ENCODE measurements at regions not wholly inside any gene's neighbourhood (a gene's known extent, or its start where the extent isn't known, plus 50 kb on each side); places are given as distances from the start of the nearest gene placed in this dataset.
A peak's percentile ranks its signal among the peaks of the same experiment; 100 is the strongest.

DNA sequence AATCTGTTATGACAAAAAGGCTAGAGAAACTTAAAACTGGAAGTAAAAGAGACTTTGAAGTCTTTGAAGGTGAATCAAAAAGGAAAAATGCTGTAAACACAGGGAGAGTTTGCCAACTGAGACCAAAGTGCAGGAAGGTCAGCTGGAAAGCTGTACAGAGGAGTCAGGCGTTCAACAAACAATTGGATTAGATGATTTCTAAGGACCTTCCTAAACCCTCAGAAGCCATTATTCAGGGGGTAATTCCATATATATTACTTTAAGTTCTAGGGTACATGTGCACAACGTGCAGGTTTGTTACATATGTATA lies 156.8 kb downstream of the ZBTB18 start:
- ChIA-PET CTCF (no interaction called here), POLR2A (no interaction called here)
- Histone ChIP-seq H3K4me3 (ENCODE audit: low read depth, low read length) (no peak overlapping the region), H3K27ac (ENCODE audit: extremely low read depth, low read depth, low read length) (no peak overlapping the region), H3K4me1 (ENCODE audit: control insufficient read depth, insufficient read depth, low read length) (no peaks in the 10 kb centered on the region), H3K9me3 (ENCODE audit: control insufficient read depth, insufficient read depth, low read depth, low read length) (no peaks in the 10 kb centered on the region), H3K36me3 (ENCODE audit: control insufficient read depth in 2 of 2, insufficient read depth in 1 of 2, low read length in 2 of 2) (no peaks in the 10 kb centered on the region)
- TF ChIP-seq, protein P1, sequence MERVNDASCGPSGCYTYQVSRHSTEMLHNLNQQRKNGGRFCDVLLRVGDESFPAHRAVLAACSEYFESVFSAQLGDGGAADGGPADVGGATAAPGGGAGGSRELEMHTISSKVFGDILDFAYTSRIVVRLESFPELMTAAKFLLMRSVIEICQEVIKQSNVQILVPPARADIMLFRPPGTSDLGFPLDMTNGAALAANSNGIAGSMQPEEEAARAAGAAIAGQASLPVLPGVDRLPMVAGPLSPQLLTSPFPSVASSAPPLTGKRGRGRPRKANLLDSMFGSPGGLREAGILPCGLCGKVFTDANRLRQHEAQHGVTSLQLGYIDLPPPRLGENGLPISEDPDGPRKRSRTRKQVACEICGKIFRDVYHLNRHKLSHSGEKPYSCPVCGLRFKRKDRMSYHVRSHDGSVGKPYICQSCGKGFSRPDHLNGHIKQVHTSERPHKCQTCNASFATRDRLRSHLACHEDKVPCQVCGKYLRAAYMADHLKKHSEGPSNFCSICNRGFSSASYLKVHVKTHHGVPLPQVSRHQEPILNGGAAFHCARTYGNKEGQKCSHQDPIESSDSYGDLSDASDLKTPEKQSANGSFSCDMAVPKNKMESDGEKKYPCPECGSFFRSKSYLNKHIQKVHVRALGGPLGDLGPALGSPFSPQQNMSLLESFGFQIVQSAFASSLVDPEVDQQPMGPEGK (tag by site-specific recombination; IDR thresholded peaks at IDR 0.05): no peak
- TF ChIP-seq MEIS1 (CRISPR knock-in tag; IDR thresholded peaks at IDR 0.05; ENCODE audit: borderline replicate concordance) (no peak), ZBTB8A (tag by site-specific recombination; IDR thresholded peaks at IDR 0.05) (no peak), ZNF311 (tag by site-specific recombination; IDR thresholded peaks at IDR 0.05; ENCODE audit: borderline replicate concordance) (no peak)
- TF ChIP-seq, protein P2, sequence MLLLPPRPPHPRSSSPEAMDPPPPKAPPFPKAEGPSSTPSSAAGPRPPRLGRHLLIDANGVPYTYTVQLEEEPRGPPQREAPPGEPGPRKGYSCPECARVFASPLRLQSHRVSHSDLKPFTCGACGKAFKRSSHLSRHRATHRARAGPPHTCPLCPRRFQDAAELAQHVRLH (tag by site-specific recombination; IDR thresholded peaks at IDR 0.05): no peak

DNA sequence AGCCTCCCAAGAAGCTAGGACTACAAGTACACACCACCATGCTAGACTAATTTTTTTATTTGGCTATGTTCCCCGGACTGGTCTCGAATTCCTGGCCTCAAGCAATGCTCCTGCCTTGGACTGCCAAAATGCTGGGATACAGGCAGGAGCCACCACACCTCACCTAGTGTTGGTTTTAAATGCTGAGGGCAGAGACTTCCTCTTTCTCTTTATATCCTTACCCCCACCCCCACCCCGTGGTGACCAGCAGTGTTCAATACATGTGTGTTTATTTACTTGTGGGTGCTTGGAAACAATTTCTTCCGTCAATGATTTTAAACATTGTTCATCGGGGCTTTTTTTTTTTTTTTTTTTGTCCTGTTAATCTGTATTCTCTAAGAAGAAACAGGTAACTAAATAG lies 158.9 kb downstream of the ZBTB18 start:
- ChIA-PET CTCF (interaction anchor here (0.6 to 2.3 kb wide), 5 partner anchors 10 to 156 kb away, joined by 3 to 10 read pairs (median 4); no protein-coding TSS in a partner anchor), POLR2A (no interaction called here)
- Histone ChIP-seq H3K36me3 (ENCODE audit: control insufficient read depth in 2 of 2, insufficient read depth in 1 of 2, low read length in 2 of 2) (no peaks in the 10 kb centered on the region), H3K4me1 (ENCODE audit: control insufficient read depth, insufficient read depth, low read length) (peaks cover 7% of the 10 kb centered on the region), H3K9me3 (ENCODE audit: control insufficient read depth, insufficient read depth, low read depth, low read length) (no peaks in the 10 kb centered on the region), H3K27ac (ENCODE audit: extremely low read depth, low read depth, low read length) (no peak overlapping the region), H3K4me3 (ENCODE audit: low read depth, low read length) (no peak overlapping the region)
- TF ChIP-seq, protein P3, sequence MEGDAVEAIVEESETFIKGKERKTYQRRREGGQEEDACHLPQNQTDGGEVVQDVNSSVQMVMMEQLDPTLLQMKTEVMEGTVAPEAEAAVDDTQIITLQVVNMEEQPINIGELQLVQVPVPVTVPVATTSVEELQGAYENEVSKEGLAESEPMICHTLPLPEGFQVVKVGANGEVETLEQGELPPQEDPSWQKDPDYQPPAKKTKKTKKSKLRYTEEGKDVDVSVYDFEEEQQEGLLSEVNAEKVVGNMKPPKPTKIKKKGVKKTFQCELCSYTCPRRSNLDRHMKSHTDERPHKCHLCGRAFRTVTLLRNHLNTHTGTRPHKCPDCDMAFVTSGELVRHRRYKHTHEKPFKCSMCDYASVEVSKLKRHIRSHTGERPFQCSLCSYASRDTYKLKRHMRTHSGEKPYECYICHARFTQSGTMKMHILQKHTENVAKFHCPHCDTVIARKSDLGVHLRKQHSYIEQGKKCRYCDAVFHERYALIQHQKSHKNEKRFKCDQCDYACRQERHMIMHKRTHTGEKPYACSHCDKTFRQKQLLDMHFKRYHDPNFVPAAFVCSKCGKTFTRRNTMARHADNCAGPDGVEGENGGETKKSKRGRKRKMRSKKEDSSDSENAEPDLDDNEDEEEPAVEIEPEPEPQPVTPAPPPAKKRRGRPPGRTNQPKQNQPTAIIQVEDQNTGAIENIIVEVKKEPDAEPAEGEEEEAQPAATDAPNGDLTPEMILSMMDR (tag by site-specific recombination; IDR thresholded peaks at IDR 0.05): no peak
- no peak for TF ChIP-seq ZNF623 (tag by site-specific recombination; IDR thresholded peaks at IDR 0.05)
- TF ChIP-seq ZXDB (tag by site-specific recombination; IDR thresholded peaks at IDR 0.05): no peak
- TF ChIP-seq ZSCAN23 (tag by site-specific recombination; IDR thresholded peaks at IDR 0.05): no peak

DNA sequence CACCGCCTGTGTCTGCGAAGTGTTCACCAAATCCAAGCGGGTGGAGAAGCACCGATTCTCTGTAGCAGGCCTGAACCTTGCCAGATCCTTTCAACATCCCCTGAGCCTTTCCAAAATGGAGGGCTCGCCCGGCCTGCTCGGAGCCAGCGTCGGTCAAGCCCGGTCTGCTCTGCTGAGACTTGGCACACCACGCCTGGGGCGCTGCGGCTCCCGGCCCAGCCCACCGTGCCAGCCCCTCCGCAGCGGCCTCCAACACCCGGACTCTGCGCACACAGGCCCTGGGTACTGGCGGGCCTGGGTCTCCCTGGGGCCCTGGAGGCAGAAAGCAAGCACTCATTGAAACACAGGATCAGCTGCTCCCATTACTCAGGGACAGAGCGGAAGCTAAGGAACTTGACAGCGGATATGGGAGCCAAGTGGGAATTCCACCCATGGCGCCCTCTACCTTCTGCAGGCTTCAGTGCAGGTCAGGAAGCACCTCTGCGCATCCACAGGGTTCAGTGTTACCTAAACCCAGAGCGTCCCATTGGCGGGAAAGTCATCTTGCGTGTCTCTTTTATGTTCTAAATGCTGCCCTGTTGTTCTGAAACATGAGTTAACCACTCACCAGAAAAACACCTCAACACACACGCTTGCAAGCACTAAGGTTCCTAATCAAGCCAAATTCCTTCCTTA lies 159.9 kb downstream of the ZBTB18 start:
- ChIA-PET CTCF (interaction anchor here (0.7 to 2.3 kb wide), 11 partner anchors 9 to 159 kb away, joined by 3 to 10 read pairs (median 5); partner anchors contain the start of gene ZBTB18), POLR2A (no interaction called here)
- H3K27ac ChIP-seq (ENCODE audit: extremely low read depth, low read depth, low read length): no peak overlapping the region
- no peaks in the 10 kb centered on the region for H3K9me3 ChIP-seq (ENCODE audit: control insufficient read depth, insufficient read depth, low read depth, low read length)
- TF ChIP-seq WT1 (tag by site-specific recombination; IDR thresholded peaks at IDR 0.05): no peak
- no peak for TF ChIP-seq ZBTB1 (tag by site-specific recombination; IDR thresholded peaks at IDR 0.05)
- TF ChIP-seq ZNF114 (tag by site-specific recombination; IDR thresholded peaks at IDR 0.05): no peak
- peak; percentile 14; the same call in 1 of the 2 replicates for TF ChIP-seq TRIM28 (IDR thresholded peaks at IDR 0.05; ENCODE audit: borderline replicate concordance, low read length)
- TF ChIP-seq IKZF3 (tag by site-specific recombination; IDR thresholded peaks at IDR 0.05): peak; percentile 44; the same call in 1 of the 2 replicates
- H3K4me3 ChIP-seq (ENCODE audit: low read depth, low read length): no peak overlapping the region
- H3K4me1 ChIP-seq (ENCODE audit: control insufficient read depth, insufficient read depth, low read length): peaks cover 7% of the 10 kb centered on the region
- H3K36me3 ChIP-seq (ENCODE audit: control insufficient read depth in 2 of 2, insufficient read depth in 1 of 2, low read length in 2 of 2): no peaks in the 10 kb centered on the region

DNA sequence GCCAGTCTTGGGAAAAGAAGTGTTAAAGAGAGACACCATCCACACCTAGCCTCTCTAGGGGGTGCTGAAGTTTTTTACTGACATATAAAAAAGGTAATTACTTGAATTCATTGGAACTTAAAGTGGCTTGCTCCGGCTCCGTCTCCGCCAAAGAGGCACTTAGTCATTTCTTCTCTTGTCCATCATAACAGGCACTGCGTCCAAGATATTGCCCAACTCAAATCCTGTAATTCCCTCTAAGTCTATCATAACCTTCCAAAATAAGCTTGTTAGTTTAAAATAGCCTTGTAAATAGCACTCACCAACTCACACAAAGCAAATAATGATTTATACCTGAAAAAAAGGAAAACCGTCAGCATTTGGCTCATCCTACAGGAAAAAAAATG lies 160.5 kb downstream of the ZBTB18 start:
- H3K4me1 ChIP-seq (ENCODE audit: control insufficient read depth, insufficient read depth, low read length): peaks cover 7% of the 10 kb centered on the region
- no peaks in the 10 kb centered on the region for H3K36me3 ChIP-seq (ENCODE audit: control insufficient read depth in 2 of 2, insufficient read depth in 1 of 2, low read length in 2 of 2)
- TF ChIP-seq ZNF792 (tag by site-specific recombination; IDR thresholded peaks at IDR 0.05): no peak
- no peak for TF ChIP-seq TCF7L2 (IDR thresholded peaks at IDR 0.05; ENCODE audit: borderline replicate concordance, low read depth, low read length)
- no peak for TF ChIP-seq GLI2 (tag by site-specific recombination; IDR thresholded peaks at IDR 0.05; ENCODE audit: borderline replicate concordance, low read depth)
- no peaks in the 10 kb centered on the region for H3K9me3 ChIP-seq (ENCODE audit: control insufficient read depth, insufficient read depth, low read depth, low read length)
- POLR2A ChIA-PET: no interaction called here
- H3K27ac ChIP-seq (ENCODE audit: extremely low read depth, low read depth, low read length): no peak overlapping the region
- CTCF ChIA-PET: interaction anchor here (0.6 to 2.3 kb wide), 15 partner anchors 9 to 541 kb away, joined by 3 to 13 read pairs (median 5); no protein-coding TSS in a partner anchor
- H3K4me3 ChIP-seq (ENCODE audit: low read depth, low read length): no peak overlapping the region
